GM13976 (cell line): ENCODE measurements at regions not wholly inside any gene's neighbourhood (a gene's known extent, or its start where the extent isn't known, plus 50 kb on each side); places are given as distances from the start of the nearest gene placed in this dataset.

Experiments
- DNase-seq: peaks from one replicate; pipeline ENCODE4 v3.0.0; 2012; ENCODE audit warnings: low spot score
- CTCF ChIP-seq: IDR thresholded peaks from 2 replicates; pipeline ENCODE4 v1.5.1; 2012; ENCODE audit warnings: borderline replicate concordance, mild to moderate bottlenecking; ENCODE audit not compliant: insufficient read depth; ENCODE audit errors: extremely low read depth, missing control alignments, control extremely low read depth
- in situ Hi-C: fragments of 300-500 bp; cut with MboI; formaldehyde crosslinking; loops from one replicate; pipeline ENCODE4 v1.12.0; 2022; ENCODE audit warnings: low sequenced_read_pairs, mixed read lengths, inconsistent platforms; ENCODE audit not compliant: unreplicated experiment

GRCh38 chr4:4754641-4755040 lies 104.8 kb upstream of the MSX1 start:
- in situ Hi-C loops: loop anchor here (25.0 kb wide), 1 partner anchor 108 kb away; the partner anchor contains the start of gene MSX1
- TF ChIP-seq CTCF: no peak

GRCh38 chr4:4753643-4754042 lies 105.8 kb upstream of the MSX1 start:
- DNase-seq: no peak
- in situ Hi-C loops: loop anchor here (25.0 kb wide), 1 partner anchor 109 kb away; the partner anchor contains the start of gene MSX1
- TF ChIP-seq CTCF: no peak

More at GRCh38 chr4:4754641-4755040, 104.8 kb upstream of the MSX1 start:
- no peak for DNase-seq

GRCh38 chr4:4752576-4753401 lies 106.7 kb upstream of the MSX1 start:
- DNase-seq: no peak
- TF ChIP-seq CTCF: no peak
- in situ Hi-C loops: loop anchor here (25.0 kb wide), 1 partner anchor 110 kb away; the partner anchor contains the start of gene MSX1

- DNase-seq: no peak
- TF ChIP-seq CTCF: no peak
- in situ Hi-C loops: loop anchor here (25.0 kb wide), 1 partner anchor 110 kb away; the partner anchor contains the start of gene MSX1
Measured at GRCh38 chr4:4752025-4752424, 107.4 kb upstream of the MSX1 start.

- no peak for TF ChIP-seq CTCF
- in situ Hi-C loops: loop anchor here (25.0 kb wide), 1 partner anchor 112 kb away; the partner anchor contains the start of gene MSX1
- no peak for DNase-seq
Measured at GRCh38 chr4:4750187-4750586, 109.3 kb upstream of the MSX1 start.

GRCh38 chr4:4749137-4749536 lies 110.3 kb upstream of the MSX1 start:
- in situ Hi-C loops: no loop called here
- TF ChIP-seq CTCF: no peak
- no peak for DNase-seq
